ENCODE measurements at regions not wholly inside any gene's neighbourhood (a gene's known extent, or its start where the extent isn't known, plus 50 kb on each side); places are given as distances from the start of the nearest gene placed in this dataset.

DNA sequence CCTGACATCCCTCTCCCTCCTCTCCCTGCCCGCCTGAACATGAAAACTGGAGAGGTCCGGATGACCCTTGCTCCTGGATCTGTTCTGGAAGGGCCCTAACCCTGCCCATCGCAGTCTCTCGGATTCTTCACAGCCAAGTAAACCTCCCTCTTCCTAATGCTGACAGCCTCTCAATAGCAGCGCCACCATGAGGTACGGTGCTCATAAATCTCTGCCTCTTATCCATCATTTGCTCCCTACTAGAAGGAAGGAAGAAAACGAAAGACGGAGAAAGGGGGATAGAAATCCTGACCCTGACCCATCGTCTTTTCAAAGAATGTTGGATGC, 257.9 kb downstream of the BCL11A start:
- no peaks in the 10 kb centered on the region for H3K9me3 ChIP-seq (ENCODE audit: control insufficient read depth in 2 of 2, low read length in 2 of 2)
- no peaks in the 10 kb centered on the region for H3K27me3 ChIP-seq (ENCODE audit: control insufficient read depth in 1 of 2, insufficient read depth in 2 of 2, low read length in 2 of 2)
- no peak overlapping the region for H3K27ac ChIP-seq (ENCODE audit: low read length)
- H3K36me3 ChIP-seq (ENCODE audit: control insufficient read depth in 2 of 2, insufficient read depth in 2 of 2, low read length in 2 of 2) = no peaks in the 10 kb centered on the region
- no peak overlapping the region for H3K9ac ChIP-seq (ENCODE audit: low read length in 2 of 2)
- no peak overlapping the region for H3K4me3 ChIP-seq (ENCODE audit: low read length in 2 of 2)
- H3K4me1 ChIP-seq (ENCODE audit: control insufficient read depth, insufficient read depth, low read length) = no peaks in the 10 kb centered on the region

DNA sequence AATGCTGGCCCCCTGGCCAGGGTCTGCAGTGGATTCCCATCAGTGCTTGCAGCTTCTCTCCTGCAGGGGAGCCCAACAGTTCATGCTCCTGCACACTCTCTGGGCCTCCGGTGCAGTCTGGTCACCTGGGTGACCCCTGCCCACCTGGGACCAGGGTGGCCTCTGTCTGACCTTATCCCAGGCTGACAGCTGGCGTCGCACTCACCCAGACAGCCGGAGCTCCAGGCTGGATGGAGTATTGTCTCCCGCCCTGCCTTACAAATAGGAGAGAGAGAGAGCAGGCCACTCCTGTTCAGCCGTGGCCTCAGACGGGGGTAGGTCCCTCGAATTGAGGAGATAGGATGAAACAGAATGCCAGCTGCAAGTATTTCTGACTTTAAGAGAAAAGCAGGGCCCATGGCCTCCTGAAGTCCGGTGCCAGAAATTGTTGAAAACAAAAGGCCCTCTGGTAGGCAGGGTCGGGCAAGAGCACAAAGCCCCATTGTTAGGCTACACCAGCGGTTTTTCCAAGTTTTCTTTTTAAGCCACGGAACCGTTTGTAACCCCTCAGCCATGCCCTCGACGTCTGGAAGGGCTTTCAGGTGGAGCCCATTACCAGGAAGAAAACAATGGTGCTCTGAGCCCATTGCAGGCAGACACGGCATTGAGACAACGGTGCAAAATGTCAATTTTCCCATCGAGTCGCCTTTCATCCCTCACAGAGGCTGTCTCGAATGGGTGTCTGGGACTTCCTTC, 258.4 kb downstream of the BCL11A start:
- Histone ChIP-seq H3K4me3 (ENCODE audit: low read length in 2 of 2) (no peak overlapping the region), H3K36me3 (ENCODE audit: control insufficient read depth in 2 of 2, insufficient read depth in 2 of 2, low read length in 2 of 2) (no peaks in the 10 kb centered on the region), H3K27ac (ENCODE audit: low read length) (no peak overlapping the region), H3K9ac (ENCODE audit: low read length in 2 of 2) (no peak overlapping the region), H3K4me1 (ENCODE audit: control insufficient read depth, insufficient read depth, low read length) (no peaks in the 10 kb centered on the region), H3K27me3 (ENCODE audit: control insufficient read depth in 1 of 2, insufficient read depth in 2 of 2, low read length in 2 of 2) (no peaks in the 10 kb centered on the region), H3K9me3 (ENCODE audit: control insufficient read depth in 2 of 2, low read length in 2 of 2) (no peaks in the 10 kb centered on the region)

DNA sequence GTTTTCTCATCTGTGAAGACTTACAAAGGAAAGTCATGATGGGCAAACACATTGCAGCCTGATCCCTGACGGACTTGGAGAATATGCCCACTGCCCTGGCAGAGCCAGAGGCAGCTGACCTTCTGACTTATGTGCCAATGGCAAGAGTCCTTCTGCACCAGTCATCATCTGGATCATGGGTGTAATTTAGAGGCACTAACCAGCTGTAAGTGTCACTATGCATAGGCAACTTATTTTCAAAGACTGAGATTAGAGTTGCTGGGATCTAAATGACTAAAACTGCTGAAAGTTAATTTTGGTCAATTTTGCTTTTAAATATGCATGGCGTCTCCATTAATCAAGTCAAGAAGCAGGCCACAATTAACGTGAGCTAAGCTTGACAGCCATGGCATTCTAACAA, 261.2 kb downstream of the BCL11A start:
- Histone ChIP-seq H3K4me1 (ENCODE audit: control insufficient read depth, insufficient read depth, low read length) (no peaks in the 10 kb centered on the region), H3K36me3 (ENCODE audit: control insufficient read depth in 2 of 2, insufficient read depth in 2 of 2, low read length in 2 of 2) (no peaks in the 10 kb centered on the region), H3K9me3 (ENCODE audit: control insufficient read depth in 2 of 2, low read length in 2 of 2) (no peaks in the 10 kb centered on the region), H3K4me3 (ENCODE audit: low read length in 2 of 2) (no peak overlapping the region), H3K27me3 (ENCODE audit: control insufficient read depth in 1 of 2, insufficient read depth in 2 of 2, low read length in 2 of 2) (no peaks in the 10 kb centered on the region), H3K9ac (ENCODE audit: low read length in 2 of 2) (no peak overlapping the region), H3K27ac (ENCODE audit: low read length) (no peak overlapping the region)

DNA sequence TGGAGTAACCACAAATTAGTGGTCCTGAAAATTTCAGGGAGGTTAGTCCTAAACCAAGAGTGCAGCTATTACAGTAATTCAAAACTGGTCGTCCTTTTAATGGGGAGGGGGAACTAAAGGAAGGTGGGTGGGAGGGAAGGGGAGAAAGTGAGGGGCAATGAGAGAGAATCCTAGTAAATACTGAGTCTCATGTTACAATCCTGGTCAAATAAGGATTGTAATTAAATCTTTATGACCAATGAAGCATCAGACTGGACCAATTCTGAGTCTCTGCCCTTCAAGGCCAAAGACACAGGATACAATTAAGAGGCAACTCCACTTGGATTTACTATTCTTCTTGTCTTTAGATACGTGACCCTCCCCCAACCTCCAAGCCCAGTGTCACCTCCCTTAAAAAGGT, 262.9 kb downstream of the BCL11A start:
- Histone ChIP-seq H3K4me1 (ENCODE audit: control insufficient read depth, insufficient read depth, low read length) (no peaks in the 10 kb centered on the region), H3K9ac (ENCODE audit: low read length in 2 of 2) (no peak overlapping the region), H3K4me3 (ENCODE audit: low read length in 2 of 2) (no peak overlapping the region), H3K36me3 (ENCODE audit: control insufficient read depth in 2 of 2, insufficient read depth in 2 of 2, low read length in 2 of 2) (no peaks in the 10 kb centered on the region), H3K27me3 (ENCODE audit: control insufficient read depth in 1 of 2, insufficient read depth in 2 of 2, low read length in 2 of 2) (no peaks in the 10 kb centered on the region), H3K9me3 (ENCODE audit: control insufficient read depth in 2 of 2, low read length in 2 of 2) (no peaks in the 10 kb centered on the region), H3K27ac (ENCODE audit: low read length) (no peak overlapping the region)

DNA sequence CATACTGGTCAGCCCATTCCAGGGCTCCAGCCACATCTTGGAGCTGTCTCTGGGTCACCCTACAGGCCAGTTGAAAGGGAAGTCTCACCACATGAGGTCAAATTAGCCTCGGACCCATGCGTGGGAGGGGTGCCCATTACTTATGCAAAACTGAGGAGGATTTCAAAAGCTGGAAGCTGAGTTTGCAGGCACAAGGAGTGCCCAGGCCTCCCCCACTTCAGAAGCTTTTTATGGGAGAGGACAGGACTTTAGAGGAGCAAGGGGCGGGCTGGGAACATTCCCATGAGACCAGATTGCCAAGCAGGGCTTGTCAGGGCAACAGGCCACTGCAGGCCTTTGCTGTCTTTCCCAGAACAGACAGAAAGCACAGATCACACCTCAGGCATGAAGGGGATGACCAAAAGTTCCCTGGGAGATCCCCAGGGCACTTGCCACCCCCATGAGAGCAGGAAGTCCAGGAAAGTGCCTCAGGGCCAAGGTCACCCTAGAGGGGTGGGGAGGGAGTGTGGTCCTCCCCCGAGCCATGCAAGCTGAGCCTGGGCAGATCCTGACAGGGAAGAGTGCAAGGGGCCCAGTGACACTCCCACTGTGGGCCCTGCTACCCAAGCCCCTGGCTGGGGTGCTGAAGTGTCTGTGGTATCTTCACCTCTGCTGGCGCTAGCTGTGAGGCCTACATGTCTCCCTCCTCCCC, 267.7 kb downstream of the BCL11A start:
- H3K9ac ChIP-seq (ENCODE audit: low read length in 2 of 2) = no peak overlapping the region
- H3K4me1 ChIP-seq (ENCODE audit: control insufficient read depth, insufficient read depth, low read length) = no peaks in the 10 kb centered on the region
- H3K36me3 ChIP-seq (ENCODE audit: control insufficient read depth in 2 of 2, insufficient read depth in 2 of 2, low read length in 2 of 2) = no peaks in the 10 kb centered on the region
- no peaks in the 10 kb centered on the region for H3K9me3 ChIP-seq (ENCODE audit: control insufficient read depth in 2 of 2, low read length in 2 of 2)
- H3K27me3 ChIP-seq (ENCODE audit: control insufficient read depth in 1 of 2, insufficient read depth in 2 of 2, low read length in 2 of 2) = no peaks in the 10 kb centered on the region
- H3K4me3 ChIP-seq (ENCODE audit: low read length in 2 of 2) = no peak overlapping the region
- H3K27ac ChIP-seq (ENCODE audit: low read length) = no peak overlapping the region

DNA sequence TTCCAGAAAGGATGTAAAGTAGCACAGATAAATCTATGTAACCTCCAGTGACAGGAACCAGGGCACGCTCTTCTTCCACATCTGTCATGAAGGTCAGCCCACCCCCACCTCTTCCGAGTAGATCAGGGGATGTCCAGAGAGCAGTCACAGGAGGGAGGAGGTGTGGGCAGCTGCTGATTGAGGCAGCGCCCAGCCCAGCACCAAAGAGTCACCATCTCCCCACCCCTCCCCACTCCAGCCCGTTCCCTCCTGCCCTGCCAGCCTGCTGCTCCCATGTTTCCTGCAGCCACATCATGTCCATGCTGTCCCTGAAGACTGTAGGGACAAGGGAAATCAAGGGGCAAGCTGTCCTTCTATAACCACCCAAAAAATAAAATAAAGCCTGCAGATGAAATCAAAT, 269.8 kb downstream of the BCL11A start:
- no peaks in the 10 kb centered on the region for H3K9me3 ChIP-seq (ENCODE audit: control insufficient read depth in 2 of 2, low read length in 2 of 2)
- H3K36me3 ChIP-seq (ENCODE audit: control insufficient read depth in 2 of 2, insufficient read depth in 2 of 2, low read length in 2 of 2) = no peaks in the 10 kb centered on the region
- H3K27ac ChIP-seq (ENCODE audit: low read length) = no peak overlapping the region
- no peaks in the 10 kb centered on the region for H3K27me3 ChIP-seq (ENCODE audit: control insufficient read depth in 1 of 2, insufficient read depth in 2 of 2, low read length in 2 of 2)
- H3K4me3 ChIP-seq (ENCODE audit: low read length in 2 of 2) = no peak overlapping the region
- no peak overlapping the region for H3K9ac ChIP-seq (ENCODE audit: low read length in 2 of 2)
- no peaks in the 10 kb centered on the region for H3K4me1 ChIP-seq (ENCODE audit: control insufficient read depth, insufficient read depth, low read length)

DNA sequence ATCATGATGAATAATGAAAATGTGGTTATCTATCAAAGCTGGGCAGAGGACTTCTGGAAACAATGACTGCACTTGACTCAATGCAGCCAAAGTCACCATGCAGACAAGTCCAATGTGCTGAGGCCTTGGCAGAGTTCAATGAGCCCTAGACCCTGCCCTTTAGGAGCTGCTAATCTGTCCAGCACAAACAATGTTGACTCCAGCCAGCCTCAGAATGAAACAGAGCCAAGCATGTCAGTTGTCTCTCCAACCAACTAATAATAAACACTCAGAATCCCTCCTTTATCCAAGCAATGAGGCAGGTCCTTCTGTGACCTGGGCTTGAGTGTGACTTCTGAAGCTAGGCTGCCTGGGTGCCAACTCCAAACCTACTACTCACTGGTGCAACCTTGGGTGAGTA, 270.6 kb downstream of the BCL11A start:
- Histone ChIP-seq H3K9ac (ENCODE audit: low read length in 2 of 2) (no peak overlapping the region), H3K27me3 (ENCODE audit: control insufficient read depth in 1 of 2, insufficient read depth in 2 of 2, low read length in 2 of 2) (no peaks in the 10 kb centered on the region), H3K9me3 (ENCODE audit: control insufficient read depth in 2 of 2, low read length in 2 of 2) (no peaks in the 10 kb centered on the region), H3K4me1 (ENCODE audit: control insufficient read depth, insufficient read depth, low read length) (no peaks in the 10 kb centered on the region), H3K4me3 (ENCODE audit: low read length in 2 of 2) (no peak overlapping the region), H3K36me3 (ENCODE audit: control insufficient read depth in 2 of 2, insufficient read depth in 2 of 2, low read length in 2 of 2) (no peaks in the 10 kb centered on the region), H3K27ac (ENCODE audit: low read length) (no peak overlapping the region)

DNA sequence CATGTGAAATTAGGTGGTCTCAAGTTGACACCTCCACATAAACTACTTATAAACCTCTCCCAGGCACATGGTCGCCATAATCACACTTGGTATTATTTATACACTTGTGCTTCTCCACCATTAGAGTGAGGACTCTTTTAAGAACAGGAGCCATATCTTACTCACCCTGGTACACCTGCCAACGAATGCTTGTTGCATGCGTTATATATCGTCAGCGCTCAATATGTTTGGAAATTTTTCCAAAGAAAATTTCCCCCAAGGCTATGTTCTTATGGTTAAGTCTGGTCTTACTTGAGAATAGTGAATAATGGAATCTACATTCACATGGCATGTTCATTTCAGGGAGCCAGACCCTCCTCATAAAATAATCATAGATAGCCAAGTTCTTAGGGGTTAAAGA, 271.7 kb downstream of the BCL11A start:
- Histone ChIP-seq H3K9me3 (ENCODE audit: control insufficient read depth in 2 of 2, low read length in 2 of 2) (no peaks in the 10 kb centered on the region), H3K4me3 (ENCODE audit: low read length in 2 of 2) (no peak overlapping the region), H3K27ac (ENCODE audit: low read length) (no peak overlapping the region), H3K9ac (ENCODE audit: low read length in 2 of 2) (no peak overlapping the region), H3K36me3 (ENCODE audit: control insufficient read depth in 2 of 2, insufficient read depth in 2 of 2, low read length in 2 of 2) (no peaks in the 10 kb centered on the region), H3K27me3 (ENCODE audit: control insufficient read depth in 1 of 2, insufficient read depth in 2 of 2, low read length in 2 of 2) (no peaks in the 10 kb centered on the region), H3K4me1 (ENCODE audit: control insufficient read depth, insufficient read depth, low read length) (no peaks in the 10 kb centered on the region)

DNA sequence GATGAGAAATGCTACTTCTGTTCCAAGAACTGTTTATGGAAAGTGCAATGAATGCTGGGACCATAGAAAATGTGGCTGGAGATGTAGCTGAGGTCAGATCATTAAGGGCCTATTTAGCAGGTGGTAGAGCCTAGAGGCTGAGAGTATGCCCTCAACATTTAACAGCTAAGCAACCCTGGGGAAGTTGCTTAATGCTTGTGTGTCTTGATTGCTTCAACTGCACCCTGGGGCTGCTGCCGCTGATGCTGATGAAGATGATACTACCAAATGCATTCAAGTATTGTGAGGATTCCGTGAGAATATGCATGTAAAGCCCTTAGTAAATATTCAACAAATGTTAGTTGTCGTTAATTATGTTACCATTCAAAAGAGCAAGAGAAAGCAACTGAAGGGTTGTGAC, 273.2 kb downstream of the BCL11A start:
- Histone ChIP-seq H3K27ac (ENCODE audit: low read length) (no peak overlapping the region), H3K9me3 (ENCODE audit: control insufficient read depth in 2 of 2, low read length in 2 of 2) (no peaks in the 10 kb centered on the region), H3K36me3 (ENCODE audit: control insufficient read depth in 2 of 2, insufficient read depth in 2 of 2, low read length in 2 of 2) (no peaks in the 10 kb centered on the region), H3K4me1 (ENCODE audit: control insufficient read depth, insufficient read depth, low read length) (no peaks in the 10 kb centered on the region), H3K4me3 (ENCODE audit: low read length in 2 of 2) (no peak overlapping the region), H3K9ac (ENCODE audit: low read length in 2 of 2) (no peak overlapping the region), H3K27me3 (ENCODE audit: control insufficient read depth in 1 of 2, insufficient read depth in 2 of 2, low read length in 2 of 2) (no peaks in the 10 kb centered on the region)

DNA sequence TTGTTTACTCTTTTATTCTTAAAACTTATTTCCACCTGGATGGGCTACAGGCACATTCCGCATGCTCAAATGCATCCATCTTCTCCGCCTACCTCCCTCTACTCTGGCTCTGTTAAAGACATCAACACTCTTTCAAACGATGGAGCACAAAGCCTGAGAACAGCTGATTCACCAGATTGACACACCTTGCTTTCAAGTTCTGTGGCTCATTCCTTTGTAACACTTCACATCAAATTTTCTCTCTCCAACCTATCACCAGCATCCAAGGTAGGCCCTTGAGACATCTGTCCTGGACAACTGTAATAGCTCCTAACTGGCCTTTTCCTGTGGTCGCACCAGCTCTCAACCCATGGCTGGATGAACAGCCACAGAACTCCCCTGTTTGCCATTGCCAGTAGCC, 274.5 kb downstream of the BCL11A start:
- H3K9me3 ChIP-seq (ENCODE audit: control insufficient read depth in 2 of 2, low read length in 2 of 2) = peaks cover 5 to 7% of the 10 kb centered on the region in 2 donors
- no peaks in the 10 kb centered on the region for H3K4me1 ChIP-seq (ENCODE audit: control insufficient read depth, insufficient read depth, low read length)
- no peak overlapping the region for H3K27ac ChIP-seq (ENCODE audit: low read length)
- no peaks in the 10 kb centered on the region for H3K27me3 ChIP-seq (ENCODE audit: control insufficient read depth in 1 of 2, insufficient read depth in 2 of 2, low read length in 2 of 2)
- H3K9ac ChIP-seq (ENCODE audit: low read length in 2 of 2) = no peak overlapping the region
- H3K4me3 ChIP-seq (ENCODE audit: low read length in 2 of 2) = no peak overlapping the region
- H3K36me3 ChIP-seq (ENCODE audit: control insufficient read depth in 2 of 2, insufficient read depth in 2 of 2, low read length in 2 of 2) = no peaks in the 10 kb centered on the region

DNA sequence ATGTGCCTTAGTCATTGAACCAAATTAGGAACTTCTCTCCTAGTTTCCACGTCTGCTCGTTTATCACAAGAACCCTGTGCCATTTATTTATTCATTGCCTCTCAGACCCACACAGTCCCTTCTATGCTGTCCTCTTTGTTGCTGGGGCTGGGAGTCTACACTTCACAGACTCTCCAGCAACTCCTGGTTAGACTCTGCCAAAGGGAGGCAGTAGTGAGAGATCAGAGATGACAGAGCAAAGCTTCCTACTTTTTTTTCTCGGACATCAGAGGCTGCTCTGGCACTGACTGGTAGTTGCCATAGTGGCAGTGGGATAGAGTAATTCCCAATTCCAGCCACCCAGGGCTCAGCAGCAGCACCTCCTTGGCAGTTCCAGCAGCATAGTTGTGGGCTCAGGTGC, 277.5 kb downstream of the BCL11A start:
- Histone ChIP-seq H3K9me3 (ENCODE audit: control insufficient read depth in 2 of 2, low read length in 2 of 2) (peaks cover 5 to 7% of the 10 kb centered on the region in 2 donors), H3K9ac (ENCODE audit: low read length in 2 of 2) (no peak overlapping the region), H3K4me3 (ENCODE audit: low read length in 2 of 2) (no peak overlapping the region), H3K4me1 (ENCODE audit: control insufficient read depth, insufficient read depth, low read length) (no peaks in the 10 kb centered on the region), H3K36me3 (ENCODE audit: control insufficient read depth in 2 of 2, insufficient read depth in 2 of 2, low read length in 2 of 2) (no peaks in the 10 kb centered on the region), H3K27me3 (ENCODE audit: control insufficient read depth in 1 of 2, insufficient read depth in 2 of 2, low read length in 2 of 2) (no peaks in the 10 kb centered on the region), H3K27ac (ENCODE audit: low read length) (no peak overlapping the region)
